GM12878 (cell line): ENCODE measurements at regions not wholly inside any gene's neighbourhood (a gene's known extent, or its start where the extent isn't known, plus 50 kb on each side); places are given as distances from the start of the nearest gene placed in this dataset.
"Not testable (repeated sequence)": the region's sequence is repeated elsewhere in the genome, so short reads cannot be mapped to it uniquely, and the experiment has no call there.

Experiments used
- CTCF ChIP-seq, 3 experiments: IDR thresholded peaks in 2 of 3; conservative IDR thresholded peaks in 1 of 3; 2 replicates each; pipeline ENCODE4 v1.5.1; 2011; ENCODE audit warnings: low read depth in 3 of 3, low read length in 3 of 3, mild to moderate bottlenecking in 3 of 3, control low read depth in 2 of 3, moderate library complexity in 2 of 3, inconsistent platforms in 1 of 3, mixed read lengths in 1 of 3; ENCODE audit not compliant: control insufficient read depth in 2 of 3, insufficient read depth in 1 of 3; ENCODE audit errors: extremely low read depth in 1 of 3
- EZH2 ChIP-seq: IDR thresholded peaks from 2 replicates; pipeline ENCODE4 v1.6.1; 2012; ENCODE audit warnings: low read depth, mild to moderate bottlenecking, control low read depth, inconsistent platforms, low read length, borderline replicate concordance; ENCODE audit not compliant: control insufficient read depth
- MXI1 ChIP-seq: fragments of 150-350 bp; IDR thresholded peaks from 2 replicates; pipeline ENCODE4 v1.6.1; 2011; ENCODE audit warnings: low read depth, mild to moderate bottlenecking, inconsistent platforms, low read length, improper control_type of control experiment
- POLR2AphosphoS5 ChIP-seq: IDR thresholded peaks from 2 replicates; pipeline ENCODE4 v1.6.1; 2011; ENCODE audit warnings: mild to moderate bottlenecking, low read length, inconsistent platforms
- TCF12 ChIP-seq: IDR thresholded peaks from 2 replicates; pipeline ENCODE4 v1.6.1; 2011; ENCODE audit warnings: low read depth, mild to moderate bottlenecking, low read length
- ZBTB4 ChIP-seq: fragments of 450-650 bp; formaldehyde crosslinking; IDR thresholded peaks from 2 replicates; pipeline ENCODE4 v1.4.0; 2022; ENCODE audit warnings: mild to moderate bottlenecking, moderate library complexity
- TF ChIP-seq, protein P1 (sequence below): fragments of 450-650 bp; IDR thresholded peaks from 2 replicates; pipeline ENCODE4 v1.6.1; 2016; ENCODE audit warnings: mild to moderate bottlenecking

GRCh38 chr2:208811885-208812284, 405.3 kb downstream of the PTH2R start:
- not testable (repeated sequence) for TF ChIP-seq POLR2AphosphoS5; CTCF (IDR thresholded peaks at IDR 0.05 in 2 of 3, conservative IDR thresholded peaks at IDR 0.05 in 1 of 3; ENCODE audit: control insufficient read depth in 2 of 3, extremely low read depth in 1 of 3, insufficient read depth in 1 of 3, low read depth in 3 of 3, low read length in 3 of 3); EZH2; ZBTB4 (CRISPR knock-in tag); TCF12; MXI1
- TF ChIP-seq, protein P1, sequence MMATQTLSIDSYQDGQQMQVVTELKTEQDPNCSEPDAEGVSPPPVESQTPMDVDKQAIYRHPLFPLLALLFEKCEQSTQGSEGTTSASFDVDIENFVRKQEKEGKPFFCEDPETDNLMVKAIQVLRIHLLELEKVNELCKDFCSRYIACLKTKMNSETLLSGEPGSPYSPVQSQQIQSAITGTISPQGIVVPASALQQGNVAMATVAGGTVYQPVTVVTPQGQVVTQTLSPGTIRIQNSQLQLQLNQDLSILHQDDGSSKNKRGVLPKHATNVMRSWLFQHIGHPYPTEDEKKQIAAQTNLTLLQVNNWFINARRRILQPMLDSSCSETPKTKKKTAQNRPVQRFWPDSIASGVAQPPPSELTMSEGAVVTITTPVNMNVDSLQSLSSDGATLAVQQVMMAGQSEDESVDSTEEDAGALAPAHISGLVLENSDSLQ: not testable (repeated sequence)
